ENCODE measurements at regions not wholly inside any gene's neighbourhood (a gene's known extent, or its start where the extent isn't known, plus 50 kb on each side); places are given as distances from the start of the nearest gene placed in this dataset.

GRCh38 chr19:29079356-29080032 is 133.5 kb downstream of the UQCRFS1 start:
- no peak for TF ChIP-seq CTCF (IDR thresholded peaks at IDR 0.05)
- no peak for TF ChIP-seq POLR2A (IDR thresholded peaks at IDR 0.05)
